ENCODE measurements at regions not wholly inside any gene's neighbourhood (a gene's known extent, or its start where the extent isn't known, plus 50 kb on each side); places are given as distances from the start of the nearest gene placed in this dataset.
A peak's percentile ranks its signal among the peaks of the same experiment; 100 is the strongest.

GRCh38 chr11:110878513-110878912 is 166.3 kb upstream of the ARHGAP20 start:
- no peak overlapping the region for H3K4me3 ChIP-seq (replicated peaks; ENCODE audit: low read depth, low read length)
- no peak for TF ChIP-seq CTCF (IDR thresholded peaks at IDR 0.05; ENCODE audit: low read length, missing control alignments)
- DNase-seq (ENCODE audit: low read depth): peak; percentile 73

GRCh38 chr11:110874437-110875030 is 162.3 kb upstream of the ARHGAP20 start:
- H3K4me3 ChIP-seq (replicated peaks; ENCODE audit: low read depth, low read length): no peak overlapping the region
- TF ChIP-seq CTCF (IDR thresholded peaks at IDR 0.05; ENCODE audit: low read length, missing control alignments): no peak
- DNase-seq (ENCODE audit: low read depth): no peak

DNA sequence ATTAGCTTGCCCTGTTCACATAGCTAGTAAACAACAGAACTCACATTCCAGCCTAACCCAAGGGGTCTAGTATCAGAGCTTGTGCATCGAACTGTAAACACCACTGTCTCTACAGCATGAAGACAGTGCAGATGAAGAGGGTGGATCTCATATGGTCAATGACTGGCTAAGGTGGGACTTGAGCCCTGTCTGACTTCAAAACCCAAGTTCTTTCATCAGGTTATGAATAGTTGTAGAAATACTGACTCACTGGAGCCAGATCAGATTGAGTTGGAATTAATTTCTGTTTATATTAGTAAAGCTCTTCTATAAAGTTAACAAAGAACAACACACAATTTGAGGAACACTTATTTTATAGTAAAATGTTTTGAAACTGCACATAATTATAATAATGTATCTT is 161.7 kb upstream of the ARHGAP20 start:
- no peak overlapping the region for H3K4me3 ChIP-seq (replicated peaks; ENCODE audit: low read depth, low read length)
- DNase-seq (ENCODE audit: low read depth): no peak
- no peak for TF ChIP-seq CTCF (IDR thresholded peaks at IDR 0.05; ENCODE audit: low read length, missing control alignments)

GRCh38 chr11:110870816-110871522 is 158.7 kb upstream of the ARHGAP20 start:
- no peak for TF ChIP-seq CTCF (IDR thresholded peaks at IDR 0.05; ENCODE audit: low read length, missing control alignments)
- H3K4me3 ChIP-seq (replicated peaks; ENCODE audit: low read depth, low read length): no peak overlapping the region
- no peak for DNase-seq (ENCODE audit: low read depth)

- no peak for TF ChIP-seq CTCF (IDR thresholded peaks at IDR 0.05; ENCODE audit: low read length, missing control alignments)
- DNase-seq (ENCODE audit: low read depth): no peak
- H3K4me3 ChIP-seq (replicated peaks; ENCODE audit: low read depth, low read length): no peak overlapping the region
Observed at GRCh38 chr11:110867951-110868350, 155.7 kb upstream of the ARHGAP20 start.

- TF ChIP-seq CTCF (IDR thresholded peaks at IDR 0.05; ENCODE audit: low read length, missing control alignments): no peak
- no peak overlapping the region for H3K4me3 ChIP-seq (replicated peaks; ENCODE audit: low read depth, low read length)
- DNase-seq (ENCODE audit: low read depth): no peak
Observed at GRCh38 chr11:110866081-110866480, 153.8 kb upstream of the ARHGAP20 start.

GRCh38 chr11:110862407-110862806 is 150.2 kb upstream of the ARHGAP20 start:
- no peak for TF ChIP-seq CTCF (IDR thresholded peaks at IDR 0.05; ENCODE audit: low read length, missing control alignments)
- H3K4me3 ChIP-seq (replicated peaks; ENCODE audit: low read depth, low read length): no peak overlapping the region
- no peak for DNase-seq (ENCODE audit: low read depth)

Data from fibroblast of pulmonary artery (primary cell).